Glutamatergic neuron (in vitro differentiated cells): ENCODE measurements at regions not wholly inside any gene's neighbourhood (a gene's known extent, or its start where the extent isn't known, plus 50 kb on each side); places are given as distances from the start of the nearest gene placed in this dataset.

ENCODE experiments used
- DNase-seq: peaks from one replicate; pipeline ENCODE4 v3.0.0; 2022
- H3K27ac Mint-ChIP-seq: one replicate; pipeline ENCODE4 v1.8.0; 2020; ENCODE audit warnings: mild to moderate bottlenecking, mixed read lengths, inconsistent platforms; ENCODE audit not compliant: unreplicated experiment
- H3K27me3 Mint-ChIP-seq: one replicate; pipeline ENCODE4 v1.8.0; 2020; ENCODE audit warnings: mild to moderate bottlenecking, moderate library complexity, mixed read lengths, inconsistent platforms; ENCODE audit not compliant: unreplicated experiment
- H3K36me3 Mint-ChIP-seq: one replicate; pipeline ENCODE4 v1.8.0; 2020; ENCODE audit warnings: mild to moderate bottlenecking, mixed read lengths, inconsistent platforms; ENCODE audit not compliant: unreplicated experiment
- H3K4me1 Mint-ChIP-seq: one replicate; pipeline ENCODE4 v1.8.0; 2020; ENCODE audit warnings: mild to moderate bottlenecking, low read depth, mixed read lengths, inconsistent platforms; ENCODE audit not compliant: unreplicated experiment
- H3K4me3 Mint-ChIP-seq: one replicate; pipeline ENCODE4 v1.8.0; 2020; ENCODE audit warnings: mild to moderate bottlenecking, mixed read lengths, inconsistent platforms; ENCODE audit not compliant: unreplicated experiment
- H3K9me3 Mint-ChIP-seq: one replicate; pipeline ENCODE4 v1.8.0; 2020; ENCODE audit warnings: mild to moderate bottlenecking, moderate library complexity, mixed read lengths, inconsistent platforms; ENCODE audit not compliant: unreplicated experiment
- CTCF ChIP-seq: fragments of 200-600 bp; sonication (generic); IDR thresholded peaks from one replicate; pipeline ENCODE4 v1.5.0; 2021; ENCODE audit not compliant: partially characterized antibody, unreplicated experiment

- H3K4me3 Mint-ChIP-seq: peak overlapping the region; percentile 59
- H3K9me3 Mint-ChIP-seq: peaks cover 5% of the 10 kb centered on the region
- peak overlapping the region; percentile 94 for H3K27ac Mint-ChIP-seq
- no peak for DNase-seq
- no peak for TF ChIP-seq CTCF
- no peaks in the 10 kb centered on the region for H3K36me3 Mint-ChIP-seq
- peaks cover 6% of the 10 kb centered on the region for H3K27me3 Mint-ChIP-seq
- peaks cover 25% of the 10 kb centered on the region for H3K4me1 Mint-ChIP-seq
Observed at GRCh38 chr5:86684222-86684621, 66.5 kb downstream of the COX7C start.

- H3K9me3 Mint-ChIP-seq: peaks cover 5% of the 10 kb centered on the region
- DNase-seq: no peak
- no peak for TF ChIP-seq CTCF
- peaks cover 6% of the 10 kb centered on the region for H3K27me3 Mint-ChIP-seq
- no peaks in the 10 kb centered on the region for H3K36me3 Mint-ChIP-seq
- peaks cover 21% of the 10 kb centered on the region for H3K4me1 Mint-ChIP-seq
- H3K27ac Mint-ChIP-seq: no peak overlapping the region
- H3K4me3 Mint-ChIP-seq: no peak overlapping the region
Observed at GRCh38 chr5:86686046-86686445, 68.3 kb downstream of the COX7C start.

GRCh38 chr5:86688406-86688805, 70.7 kb downstream of the COX7C start:
- H3K27ac Mint-ChIP-seq: no peak overlapping the region
- H3K36me3 Mint-ChIP-seq: no peaks in the 10 kb centered on the region

GRCh38 chr5:86689103-86689729, 71.5 kb downstream of the COX7C start:
- H3K4me1 Mint-ChIP-seq: peaks cover 10% of the 10 kb centered on the region
- peaks cover 4% of the 10 kb centered on the region for H3K9me3 Mint-ChIP-seq
- H3K4me3 Mint-ChIP-seq: no peak overlapping the region
- peaks cover 7% of the 10 kb centered on the region for H3K27me3 Mint-ChIP-seq
- TF ChIP-seq CTCF: no peak
- H3K36me3 Mint-ChIP-seq: no peaks in the 10 kb centered on the region
- DNase-seq: no peak
- no peak overlapping the region for H3K27ac Mint-ChIP-seq

More at GRCh38 chr5:86688406-86688805, 70.7 kb downstream of the COX7C start:
- H3K9me3 Mint-ChIP-seq: peaks cover 5% of the 10 kb centered on the region
- no peak for TF ChIP-seq CTCF
- H3K4me3 Mint-ChIP-seq: no peak overlapping the region
- H3K4me1 Mint-ChIP-seq: peaks cover 10% of the 10 kb centered on the region
- DNase-seq: no peak
- peaks cover 7% of the 10 kb centered on the region for H3K27me3 Mint-ChIP-seq

- Mint-ChIP-seq H3K4me3 (no peak overlapping the region), H3K36me3 (no peaks in the 10 kb centered on the region), H3K27ac (no peak overlapping the region), H3K4me1 (peaks cover 2% of the 10 kb centered on the region), H3K27me3 (no peaks in the 10 kb centered on the region), H3K9me3 (no peaks in the 10 kb centered on the region)
- no peak for DNase-seq
- no peak for TF ChIP-seq CTCF
Observed at GRCh38 chr5:86709157-86709881, 91.6 kb downstream of the COX7C start.
